ENCODE measurements at regions not wholly inside any gene's neighbourhood (a gene's known extent, or its start where the extent isn't known, plus 50 kb on each side); places are given as distances from the start of the nearest gene placed in this dataset.
A peak's percentile ranks its signal among the peaks of the same experiment; 100 is the strongest.

- 79 to 100% methylated on average over 1 of the region's 1 CpG for WGBS, 2 donors
- TF ChIP-seq CTCF (IDR thresholded peaks at IDR 0.05): peak in 1 of 6 experiments; percentile 12
- no peak for TF ChIP-seq POLR2A (IDR thresholded peaks at IDR 0.05)
- Histone ChIP-seq H3K27ac (peak overlapping the region in 1 of 4 donors; percentile 12), H3K27me3 (no peaks in the 10 kb centered on the region), H3K9me3 (no peaks in the 10 kb centered on the region), H3K36me3 (no peaks in the 10 kb centered on the region), H3K4me1 (peaks cover 0 to 21% (median 0%) of the 10 kb centered on the region in 3 donors), H3K4me3 (no peak overlapping the region)
- DNase-seq: no peak
- intact Hi-C loops (cut with DNase I): no loop called here
Measured at GRCh38 chr2:180442860-180443644, 436.0 kb upstream of the CWC22 start.

GRCh38 chr2:180419212-180419611 is 412.1 kb upstream of the CWC22 start:
- Histone ChIP-seq H3K27me3 (no peaks in the 10 kb centered on the region), H3K9me3 (no peaks in the 10 kb centered on the region), H3K27ac (no peak overlapping the region), H3K4me3 (no peak overlapping the region), H3K4me1 (no peaks in the 10 kb centered on the region), H3K36me3 (no peaks in the 10 kb centered on the region)
- TF ChIP-seq CTCF (IDR thresholded peaks at IDR 0.05) (no peak), POLR2A (IDR thresholded peaks at IDR 0.05) (no peak)
- no peak for DNase-seq
- 86 to 94% methylated on average over 3 of the region's 3 CpGs for WGBS, 2 donors
- intact Hi-C loops (cut with DNase I): no loop called here

- Histone ChIP-seq H3K36me3 (no peaks in the 10 kb centered on the region), H3K4me3 (no peak overlapping the region), H3K27me3 (no peaks in the 10 kb centered on the region), H3K4me1 (no peaks in the 10 kb centered on the region), H3K9me3 (no peaks in the 10 kb centered on the region), H3K27ac (no peak overlapping the region)
- intact Hi-C loops (cut with DNase I): no loop called here
- TF ChIP-seq CTCF (IDR thresholded peaks at IDR 0.05): no peak
- TF ChIP-seq POLR2A (IDR thresholded peaks at IDR 0.05): no peak
- WGBS, 2 donors: 79 to 84% methylated on average over 6 of the region's 6 CpGs
- DNase-seq: no peak
Measured at GRCh38 chr2:180416627-180417026, 409.5 kb upstream of the CWC22 start.

GRCh38 chr2:180413336-180413735 is 406.2 kb upstream of the CWC22 start:
- intact Hi-C loops (cut with DNase I): no loop called here
- no peak for DNase-seq
- H3K9me3 ChIP-seq: no peaks in the 10 kb centered on the region
- H3K4me3 ChIP-seq: no peak overlapping the region
- TF ChIP-seq POLR2A (IDR thresholded peaks at IDR 0.05): no peak
- no peak for TF ChIP-seq CTCF (IDR thresholded peaks at IDR 0.05)
- H3K4me1 ChIP-seq: no peaks in the 10 kb centered on the region
- no peak overlapping the region for H3K27ac ChIP-seq
- no peaks in the 10 kb centered on the region for H3K27me3 ChIP-seq
- H3K36me3 ChIP-seq: no peaks in the 10 kb centered on the region
- WGBS, 2 donors: 70 to 83% methylated on average over 2 of the region's 2 CpGs

- DNase-seq: no peak
- Histone ChIP-seq H3K4me3 (no peak overlapping the region), H3K36me3 (no peaks in the 10 kb centered on the region), H3K27ac (no peak overlapping the region), H3K27me3 (no peaks in the 10 kb centered on the region), H3K4me1 (no peaks in the 10 kb centered on the region), H3K9me3 (no peaks in the 10 kb centered on the region)
- 48 to 66% methylated on average over 4 of the region's 4 CpGs for WGBS, 2 donors
- intact Hi-C loops (cut with DNase I): no loop called here
- TF ChIP-seq POLR2A (IDR thresholded peaks at IDR 0.05): no peak
- TF ChIP-seq CTCF (IDR thresholded peaks at IDR 0.05): no peak
Measured at GRCh38 chr2:180412219-180412618, 405.1 kb upstream of the CWC22 start.
